Caki2 (cell line): ENCODE measurements at regions not wholly inside any gene's neighbourhood (a gene's known extent, or its start where the extent isn't known, plus 50 kb on each side); places are given as distances from the start of the nearest gene placed in this dataset.

Experiments used
- DNase-seq: peaks from one replicate; pipeline ENCODE4 v3.0.0-alpha.2; 2015; ENCODE audit warnings: low read depth
- in situ Hi-C: cut with HindIII; loops from 2 replicates; pipeline ENCODE4 v1.10.0; 2016; ENCODE audit warnings: low sequenced_read_pairs, low pct_unique_long_range_greater_than_20kb, mixed read lengths

DNA sequence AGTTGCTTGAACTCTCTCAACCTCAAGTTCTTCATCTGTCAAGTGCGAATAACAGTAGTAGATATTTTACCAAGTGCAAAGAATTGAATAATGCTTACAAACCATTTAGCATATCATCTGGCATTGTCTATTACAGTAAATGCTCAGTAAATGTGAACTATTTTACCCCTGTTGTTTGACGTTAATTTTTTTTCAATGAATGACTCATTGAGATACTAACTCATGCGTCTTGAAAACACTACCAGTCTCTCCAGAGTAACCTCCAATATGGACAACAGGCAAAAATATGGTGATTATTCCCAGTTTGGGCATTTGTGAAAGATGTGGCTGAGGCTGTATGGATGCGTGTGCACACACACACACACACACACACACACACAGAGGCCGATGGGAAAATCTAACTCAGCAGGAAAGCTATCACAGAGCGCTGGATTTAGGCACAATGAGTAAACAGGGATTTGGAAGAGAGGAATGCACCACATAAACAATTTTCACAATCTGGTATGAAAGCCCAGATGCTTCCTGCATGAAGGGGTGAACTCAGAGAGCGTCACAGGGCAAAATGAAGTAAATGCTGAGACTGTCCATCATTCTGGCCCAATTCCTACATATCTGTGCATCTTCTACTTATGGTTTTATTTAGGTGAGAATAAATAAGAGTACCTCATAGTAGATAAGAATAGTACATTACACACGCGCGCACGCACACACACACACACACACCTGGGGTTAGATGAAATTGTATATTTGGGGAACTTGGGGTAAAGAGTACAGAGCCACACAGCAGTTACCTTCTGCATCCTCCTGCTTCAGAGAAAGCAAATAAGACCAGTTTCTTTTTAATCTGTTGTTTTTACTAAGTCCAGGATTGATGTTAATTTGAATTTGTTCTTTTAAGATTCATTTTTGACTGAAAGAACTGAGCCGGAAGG is 128.7 kb downstream of the PALM2AKAP2 start:
- DNase-seq, result no peak
- in situ Hi-C loops, result no loop called here

DNA sequence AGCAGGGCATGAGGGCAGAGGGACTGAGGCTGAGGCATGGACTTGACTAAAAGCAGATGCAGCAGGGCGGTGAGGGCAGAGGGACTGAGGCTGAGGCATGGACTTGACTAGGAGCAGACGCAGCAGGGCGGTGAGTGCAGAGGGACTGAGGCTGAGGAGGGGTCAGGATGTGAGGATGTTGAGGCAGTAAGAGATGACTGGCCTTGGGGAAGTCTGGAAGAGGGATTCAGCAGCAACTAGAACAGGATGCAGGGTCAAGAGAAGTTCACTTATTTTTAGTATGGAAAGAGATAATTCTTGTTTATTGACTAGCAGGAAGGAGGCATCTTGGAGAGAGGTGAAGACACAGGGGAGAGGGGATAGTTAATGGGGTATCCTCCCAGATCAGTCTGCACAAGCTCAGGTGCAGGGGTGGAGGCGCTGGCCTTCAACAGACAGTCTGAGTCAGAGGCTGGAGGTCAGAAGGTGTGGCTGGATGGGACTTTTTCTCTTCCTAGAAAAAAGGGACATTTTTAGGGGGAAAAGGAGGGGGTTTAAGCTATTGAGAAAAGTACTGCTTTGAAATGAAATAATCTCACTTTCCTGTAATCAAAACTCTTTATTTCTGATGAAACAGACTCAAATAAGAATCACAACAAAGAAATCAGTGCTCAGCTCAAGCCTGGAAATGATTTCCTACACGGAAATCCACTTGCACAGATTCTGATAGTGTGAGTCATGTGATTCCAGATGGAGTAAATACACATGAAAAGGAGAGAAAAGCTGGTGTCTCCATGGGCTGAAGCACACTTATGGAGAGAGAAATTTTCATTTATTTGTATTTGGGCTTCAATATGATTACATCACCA is 130.9 kb downstream of the PALM2AKAP2 start:
- peak; percentile 57 for DNase-seq
- in situ Hi-C loops, result no loop called here

- in situ Hi-C loops, result no loop called here
- DNase-seq, result no peak
These were observed 132.1 kb downstream of the PALM2AKAP2 start for GRCh38 chr9:109912082-109912582.

DNA sequence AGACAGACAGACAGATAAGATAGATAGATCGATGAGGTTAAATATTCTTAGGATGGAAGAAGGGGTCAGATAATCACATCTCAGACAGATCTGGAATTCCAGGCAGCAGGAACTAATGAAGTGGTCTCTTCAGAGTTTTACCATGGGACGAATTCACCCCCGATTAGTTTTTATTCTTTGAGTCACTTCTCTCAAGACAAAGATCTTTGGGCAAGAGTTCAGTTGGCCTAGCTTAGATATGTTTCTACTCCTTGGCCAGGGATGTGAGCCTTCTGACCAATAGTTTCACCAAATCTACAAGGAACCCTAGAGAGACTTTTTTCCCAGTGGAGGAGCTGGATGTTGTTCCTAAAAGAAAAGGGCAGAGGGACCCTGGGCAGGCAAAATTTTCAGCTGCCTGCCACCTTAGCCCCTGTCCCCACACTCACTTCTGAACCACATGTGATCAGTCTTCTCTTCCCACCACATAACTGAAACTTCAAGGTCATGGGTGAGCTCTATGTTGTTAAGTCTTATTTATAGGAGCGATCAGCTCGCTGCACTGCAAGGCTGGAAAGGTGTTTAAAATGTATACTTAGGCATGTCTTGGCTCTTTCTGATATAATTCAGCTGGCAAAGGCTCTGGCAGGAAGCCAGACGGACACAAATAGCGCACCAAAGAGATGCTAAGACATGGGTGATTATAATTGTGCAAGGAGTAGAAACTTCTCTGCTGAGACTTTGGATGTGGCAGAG is 132.9 kb downstream of the PALM2AKAP2 start:
- DNase-seq, result no peak
- in situ Hi-C loops, result no loop called here

DNA sequence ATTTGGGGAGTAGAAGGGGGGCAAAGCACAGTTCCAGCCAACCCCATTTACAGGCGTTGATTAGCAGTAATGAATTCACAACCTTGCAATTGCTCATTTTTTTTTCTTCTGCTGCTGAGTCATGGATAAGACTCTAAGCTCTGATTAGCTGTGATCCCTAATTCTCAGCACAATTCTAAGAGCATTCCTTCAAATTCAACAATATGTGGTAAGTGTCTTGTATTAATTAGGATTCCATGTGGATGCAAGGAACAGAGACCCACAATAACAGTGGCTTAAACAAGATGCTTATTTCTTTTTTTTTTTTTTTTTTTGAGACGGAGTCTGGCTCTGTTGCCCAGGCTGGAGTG is 133.4 kb downstream of the PALM2AKAP2 start:
- in situ Hi-C loops, result no loop called here
- DNase-seq, result no peak

DNA sequence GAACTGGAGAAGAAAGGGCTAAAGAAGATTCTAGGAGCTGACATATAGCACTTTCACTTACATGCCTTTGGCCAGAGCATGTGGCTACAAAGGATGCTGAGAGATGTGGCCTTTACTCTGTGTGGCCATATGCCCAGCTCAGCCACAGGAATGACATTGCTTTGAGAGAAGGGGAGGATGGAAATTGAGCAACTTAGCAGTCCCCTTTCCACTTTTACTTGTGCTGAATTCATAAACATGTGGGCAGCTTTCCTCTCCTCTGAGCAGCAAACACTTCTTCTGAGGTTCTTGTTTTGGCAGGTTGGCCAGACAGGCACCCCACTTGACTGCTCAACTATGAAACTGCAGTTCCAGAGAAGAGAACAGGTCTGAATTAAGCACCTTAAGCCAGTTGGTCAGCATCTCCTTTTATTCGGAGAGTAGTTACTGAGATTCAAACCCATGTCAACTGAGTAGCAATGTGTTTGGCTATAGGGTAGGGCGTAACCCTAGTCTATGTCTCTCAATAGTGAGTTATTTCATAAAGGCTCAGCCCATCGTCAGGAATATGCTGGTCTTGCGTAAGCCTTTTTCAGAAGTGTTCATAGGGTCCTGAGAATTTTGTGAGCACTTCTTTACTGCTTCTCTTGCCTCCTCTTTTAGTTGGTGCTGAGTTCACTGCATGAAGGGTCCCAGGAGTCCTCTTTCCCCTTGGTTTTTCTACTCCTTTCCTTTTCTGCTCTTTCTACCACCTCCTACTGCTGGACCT is 134.5 kb downstream of the PALM2AKAP2 start:
- no peak for DNase-seq
- in situ Hi-C loops, result no loop called here

- no peak for DNase-seq
- in situ Hi-C loops, result no loop called here
These were observed 136.3 kb downstream of the PALM2AKAP2 start for GRCh38 chr9:109916316-109916715.

GRCh38 chr9:109918339-109919163 is 138.6 kb downstream of the PALM2AKAP2 start:
- no peak for DNase-seq
- in situ Hi-C loops, result no loop called here

- no peak for DNase-seq
- in situ Hi-C loops, result no loop called here
These were observed 139.9 kb downstream of the PALM2AKAP2 start for GRCh38 chr9:109919736-109920408.

GRCh38 chr9:109922617-109923470 is 142.8 kb downstream of the PALM2AKAP2 start:
- in situ Hi-C loops, result no loop called here
- no peak for DNase-seq

GRCh38 chr9:109923471-109923760 is 143.4 kb downstream of the PALM2AKAP2 start:
- DNase-seq, result no peak
- in situ Hi-C loops, result no loop called here

DNA sequence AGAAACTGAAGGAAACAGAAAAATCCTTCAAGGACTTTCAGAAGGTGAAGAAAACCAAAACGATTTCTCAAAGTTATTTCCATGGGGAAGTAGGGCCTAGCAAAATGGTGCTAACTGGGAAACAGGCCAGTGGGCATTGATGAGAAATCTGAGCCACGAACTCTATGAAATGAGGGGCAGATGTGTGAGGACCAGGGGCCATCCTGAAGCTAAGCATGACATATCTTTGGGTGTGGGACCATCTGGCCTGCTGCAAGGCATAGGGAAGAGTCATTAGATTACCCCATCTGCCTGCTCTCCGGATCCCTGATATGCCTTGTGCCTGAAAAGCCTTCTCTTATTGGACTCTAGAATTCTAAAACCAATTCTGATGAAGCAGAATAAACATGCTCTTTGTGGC is 143.8 kb downstream of the PALM2AKAP2 start:
- DNase-seq, result no peak
- in situ Hi-C loops, result no loop called here

DNA sequence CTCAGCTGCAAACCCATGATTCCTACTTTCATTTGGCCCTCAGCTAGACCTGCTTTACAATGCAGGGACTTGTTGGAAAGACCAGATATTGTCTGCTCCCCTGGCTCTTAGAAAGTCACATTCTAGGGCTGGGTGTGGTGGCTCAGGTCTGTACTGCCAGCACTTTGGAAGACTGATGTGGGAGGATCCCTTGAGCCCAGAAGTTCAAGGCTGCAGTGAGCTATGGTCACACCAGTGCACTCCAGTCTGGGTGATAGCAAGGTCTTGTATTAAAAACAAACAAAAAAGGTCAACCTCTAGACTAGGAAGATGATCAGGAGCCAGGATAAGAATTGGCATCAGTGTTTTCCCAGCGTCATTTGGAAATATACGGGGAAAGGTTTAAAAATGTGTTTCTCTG is 145.8 kb downstream of the PALM2AKAP2 start:
- DNase-seq, result no peak
- in situ Hi-C loops, result no loop called here

GRCh38 chr9:109926421-109926869 is 146.4 kb downstream of the PALM2AKAP2 start:
- in situ Hi-C loops, result no loop called here
- no peak for DNase-seq

GRCh38 chr9:109931623-109932022 is 151.6 kb downstream of the PALM2AKAP2 start:
- in situ Hi-C loops, result no loop called here
- DNase-seq, result no peak
